Skeletal muscle cell (primary cell): ENCODE measurements at regions not wholly inside any gene's neighbourhood (a gene's known extent, or its start where the extent isn't known, plus 50 kb on each side); places are given as distances from the start of the nearest gene placed in this dataset.
"Not testable (repeated sequence)": the region's sequence is repeated elsewhere in the genome, so short reads cannot be mapped to it uniquely, and the experiment has no call there.

Experiments used
- DNase-seq: peaks from one replicate; pipeline ENCODE4 v3.0.0-alpha.2; 2010; ENCODE audit warnings: low read depth
- H3K4me3 ChIP-seq: 2 replicates; pipeline ENCODE4 v1.5.1; 2011; ENCODE audit warnings: low read depth, mild to moderate bottlenecking, control low read depth, low read length, moderate library complexity

DNA sequence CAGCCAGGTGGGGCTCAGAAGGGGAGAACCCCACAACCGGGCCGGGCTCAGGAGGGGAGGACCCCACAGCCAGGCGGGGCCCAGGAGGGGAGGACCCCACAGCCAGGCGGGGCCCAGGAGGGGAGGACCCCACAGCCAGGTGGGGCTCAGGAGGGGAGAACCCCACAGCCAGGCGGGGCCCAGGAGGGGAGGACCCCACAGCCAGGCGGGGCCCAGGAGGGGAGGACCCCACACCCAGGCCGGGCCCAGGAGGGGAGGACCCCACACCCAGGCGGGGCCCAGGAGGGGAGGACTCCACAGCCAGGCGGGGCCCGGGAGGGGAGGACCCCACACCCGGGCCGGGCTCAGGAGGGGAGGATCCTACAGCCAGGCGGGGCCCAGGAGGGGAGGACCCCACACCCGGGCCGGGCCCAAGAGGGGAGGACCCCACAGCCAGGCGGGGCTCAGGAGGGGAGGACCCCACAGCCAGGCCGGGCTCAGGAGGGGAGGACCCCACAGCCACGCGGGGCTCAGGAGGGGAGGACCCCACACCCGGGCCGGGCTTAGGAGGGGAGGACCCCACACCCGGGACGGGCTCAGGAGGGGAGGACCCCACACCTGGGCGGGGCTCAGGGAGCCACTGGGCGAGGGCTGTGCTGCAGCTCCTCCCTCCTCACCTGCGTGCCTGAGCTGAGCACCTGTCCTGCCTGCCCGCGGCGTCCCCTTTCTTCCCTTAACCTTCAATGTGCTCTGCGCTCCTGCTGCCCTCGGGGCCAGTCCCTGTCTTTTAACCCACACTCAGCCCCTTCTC lies 131.4 kb downstream of the IGLL1 start:
- DNase-seq, H3K4me3 ChIP-seq: not testable (repeated sequence)

DNA sequence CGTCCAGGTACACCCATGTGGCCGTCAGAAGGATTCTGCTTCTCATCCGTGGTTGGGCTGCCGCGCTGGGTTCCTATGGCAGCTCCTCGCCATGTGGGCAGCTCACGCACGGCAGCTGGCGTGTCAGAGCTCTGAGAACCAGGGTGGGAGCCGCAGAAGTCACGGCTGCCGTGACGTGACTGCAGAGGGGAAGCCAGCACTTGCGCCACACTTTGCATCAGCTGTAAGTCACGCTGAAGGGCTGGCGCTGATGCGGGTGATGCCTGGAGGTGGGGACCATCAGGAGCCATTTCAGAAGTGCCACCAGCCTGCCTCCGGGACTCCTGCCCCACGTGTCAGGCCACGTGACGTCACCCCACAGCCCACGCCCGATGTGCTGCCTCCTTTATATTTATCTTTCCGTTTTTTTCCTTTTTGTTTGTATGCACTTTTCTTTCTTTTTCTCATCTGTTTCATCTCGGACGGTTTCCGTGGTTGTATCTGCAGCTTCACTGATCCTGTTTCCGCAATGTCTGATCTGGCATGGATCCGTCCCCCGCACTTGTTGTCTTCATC lies 133.2 kb downstream of the IGLL1 start:
- no peak for DNase-seq
- H3K4me3 ChIP-seq = no peak overlapping the region

DNA sequence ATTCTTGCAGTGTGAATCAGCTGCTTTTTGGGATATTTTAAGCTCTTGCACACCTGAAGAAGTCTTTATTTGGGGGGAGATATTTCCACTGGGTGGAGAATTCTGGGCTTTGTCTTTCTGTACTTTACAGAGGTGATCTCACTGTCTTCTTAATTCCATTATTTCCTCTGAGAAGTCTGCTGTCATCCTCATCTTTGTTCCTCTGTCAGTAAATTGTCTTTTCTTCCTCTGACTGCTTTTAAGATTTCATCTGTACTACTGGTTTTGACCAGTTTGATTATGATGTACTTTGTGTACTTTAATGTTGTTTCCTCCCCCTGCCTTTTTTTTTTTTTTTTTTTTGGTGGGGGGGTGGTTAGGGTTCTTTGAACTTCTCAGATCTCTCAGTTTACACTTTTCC lies 133.9 kb downstream of the IGLL1 start:
- not testable (repeated sequence) for H3K4me3 ChIP-seq, DNase-seq

DNA sequence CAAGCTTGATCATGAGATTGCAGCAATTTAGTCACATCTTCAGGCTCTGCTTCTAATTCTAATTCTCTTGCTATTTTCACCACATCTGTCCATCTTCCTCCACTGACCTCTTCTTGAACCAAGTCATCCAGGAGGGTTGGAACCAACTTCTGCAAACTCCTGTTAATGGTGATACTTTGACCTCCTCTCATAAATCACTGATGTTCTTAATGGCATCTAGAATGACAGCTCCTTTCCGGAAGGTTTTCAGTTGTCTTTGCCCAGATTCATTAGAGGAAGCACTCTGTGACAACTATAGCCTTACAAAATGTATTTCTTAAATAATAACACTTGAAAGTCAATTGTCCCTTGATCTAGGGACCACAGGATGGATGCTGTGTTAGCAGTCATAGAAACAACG lies 136.2 kb downstream of the IGLL1 start:
- not testable (repeated sequence) for DNase-seq, H3K4me3 ChIP-seq

DNA sequence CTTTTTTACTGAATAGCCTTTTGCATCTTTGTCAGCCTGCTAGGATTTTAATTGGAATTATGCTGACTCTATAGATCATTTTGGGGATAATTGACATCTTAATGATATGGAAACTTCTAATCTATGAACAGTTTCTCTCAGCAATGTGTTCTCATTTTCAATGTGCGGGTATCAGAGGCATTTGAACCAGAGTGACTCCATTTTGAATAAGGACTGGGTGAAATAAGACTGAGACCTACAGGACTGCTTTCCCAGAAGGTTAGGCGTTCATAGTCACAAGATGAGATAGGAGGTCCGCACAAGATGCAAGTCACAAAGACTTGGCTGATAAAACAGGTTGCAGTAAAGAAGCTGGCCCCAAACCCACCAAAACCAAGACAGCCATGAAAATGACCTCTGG lies 140.5 kb downstream of the IGLL1 start:
- not testable (repeated sequence) for H3K4me3 ChIP-seq, DNase-seq

DNA sequence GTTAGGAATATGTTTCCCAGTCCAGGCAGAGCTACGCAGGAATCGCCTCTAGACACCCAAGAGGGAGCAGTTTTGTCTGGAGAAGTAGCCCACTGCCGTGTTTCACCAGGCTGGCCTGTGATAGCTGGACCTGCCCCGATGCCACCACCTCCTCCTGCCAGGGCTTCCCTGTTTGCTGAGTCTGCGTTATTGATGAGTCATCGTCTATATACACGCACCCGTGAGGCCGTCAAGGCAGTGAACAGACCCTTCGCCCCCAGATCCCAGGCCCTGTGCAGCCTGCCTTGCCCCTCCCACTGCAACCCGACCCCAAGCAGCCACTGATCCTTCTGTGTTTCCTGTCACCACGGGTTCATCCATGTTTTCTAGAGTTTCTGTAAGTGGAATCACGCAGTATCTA lies 141.9 kb downstream of the IGLL1 start:
- no peak for DNase-seq
- no peak overlapping the region for H3K4me3 ChIP-seq

DNA sequence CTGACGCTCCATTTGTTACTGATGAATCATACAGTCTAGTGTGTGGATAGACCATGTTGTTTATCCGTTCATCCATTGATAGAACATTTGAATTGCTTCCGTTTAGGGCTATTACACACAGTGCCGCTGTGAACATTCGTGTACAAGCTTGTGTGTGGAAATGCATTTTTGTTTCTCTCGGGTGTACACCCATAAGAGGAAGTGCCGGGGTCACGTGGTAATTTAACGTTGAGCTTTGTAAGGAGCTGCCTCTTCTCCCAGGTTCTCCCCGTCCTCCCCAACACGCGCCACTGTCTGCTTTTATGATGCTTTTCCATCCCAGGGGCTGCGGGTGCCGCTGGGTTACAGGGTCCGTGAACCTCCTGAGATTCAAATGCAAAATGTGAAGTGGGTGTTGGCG lies 142.3 kb downstream of the IGLL1 start:
- no peak for DNase-seq
- no peak overlapping the region for H3K4me3 ChIP-seq

DNA sequence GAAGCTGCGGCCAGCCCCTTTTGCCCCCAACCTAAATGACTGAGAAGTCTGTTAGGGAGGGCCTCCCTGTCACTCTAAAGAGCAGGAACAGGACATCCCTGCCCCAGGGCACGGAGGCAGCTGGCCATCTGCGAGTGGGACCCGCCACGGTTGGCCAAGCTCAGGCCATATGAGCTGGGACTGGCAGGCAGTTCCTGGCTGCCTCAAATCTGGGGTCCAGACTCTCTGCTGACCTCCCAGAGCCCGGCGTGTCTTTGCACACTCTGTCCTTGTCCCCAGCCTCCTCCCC lies 143.0 kb downstream of the IGLL1 start:
- DNase-seq = not testable (repeated sequence)

DNA sequence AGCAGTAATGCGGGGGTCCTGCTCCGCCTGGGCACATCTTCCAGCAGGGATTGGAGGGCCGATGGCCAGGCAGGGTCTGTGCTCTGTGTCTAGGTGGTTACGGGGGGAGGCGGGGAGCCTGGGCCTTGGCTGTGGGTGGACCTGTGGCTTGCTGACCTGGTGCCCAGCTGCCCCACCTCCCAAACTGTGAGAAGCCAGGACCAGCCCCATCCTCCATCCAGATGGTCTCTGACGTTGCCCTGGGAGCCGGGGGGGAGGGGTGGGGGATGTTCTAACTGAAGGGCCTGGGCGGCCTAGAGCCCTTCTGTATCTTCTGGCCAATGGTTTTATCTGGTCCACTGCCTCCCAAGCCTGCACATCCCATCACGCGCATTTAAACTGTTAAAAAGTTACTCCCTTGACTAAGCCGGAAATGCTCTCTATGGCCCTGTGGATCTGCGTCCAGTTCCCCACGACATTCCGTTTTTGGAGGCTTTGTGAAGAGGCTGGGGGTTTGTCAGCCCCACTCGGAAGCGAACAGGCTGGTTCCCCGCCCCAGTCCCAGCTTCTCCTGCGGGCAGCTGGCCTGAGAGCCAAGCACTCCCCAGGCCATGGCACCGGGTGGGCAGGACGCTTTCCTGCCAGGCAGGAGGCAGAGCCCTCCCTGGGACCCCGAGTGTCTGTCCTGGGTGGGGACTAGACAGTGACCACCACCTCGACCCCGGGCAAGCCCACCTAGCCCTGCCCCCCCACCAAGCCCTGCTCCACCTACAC lies 143.6 kb downstream of the IGLL1 start:
- not testable (repeated sequence) for H3K4me3 ChIP-seq, DNase-seq

More for the DNA sequence above, 143.0 kb downstream of the IGLL1 start:
- not testable (repeated sequence) for H3K4me3 ChIP-seq

DNA sequence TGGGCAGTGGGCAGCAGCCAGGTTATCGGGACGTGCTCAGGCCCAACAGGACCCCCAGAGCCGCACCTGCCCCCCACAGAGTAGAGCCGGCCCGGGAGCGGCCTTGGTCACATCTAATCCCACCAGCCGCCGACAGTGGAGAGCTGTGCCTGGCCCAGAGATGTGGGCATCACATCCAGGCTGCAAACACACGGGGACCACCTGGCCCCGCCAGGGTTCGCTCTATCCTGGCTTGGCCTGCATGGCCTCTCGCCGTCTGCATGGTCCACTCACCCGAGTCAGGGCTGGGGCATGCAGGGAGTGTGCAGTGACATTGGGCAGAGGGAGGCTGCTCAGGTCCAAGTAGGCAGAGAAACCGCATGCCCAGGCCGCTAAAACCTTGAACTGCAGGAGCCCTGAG lies 144.9 kb downstream of the IGLL1 start:
- not testable (repeated sequence) for DNase-seq, H3K4me3 ChIP-seq

DNA sequence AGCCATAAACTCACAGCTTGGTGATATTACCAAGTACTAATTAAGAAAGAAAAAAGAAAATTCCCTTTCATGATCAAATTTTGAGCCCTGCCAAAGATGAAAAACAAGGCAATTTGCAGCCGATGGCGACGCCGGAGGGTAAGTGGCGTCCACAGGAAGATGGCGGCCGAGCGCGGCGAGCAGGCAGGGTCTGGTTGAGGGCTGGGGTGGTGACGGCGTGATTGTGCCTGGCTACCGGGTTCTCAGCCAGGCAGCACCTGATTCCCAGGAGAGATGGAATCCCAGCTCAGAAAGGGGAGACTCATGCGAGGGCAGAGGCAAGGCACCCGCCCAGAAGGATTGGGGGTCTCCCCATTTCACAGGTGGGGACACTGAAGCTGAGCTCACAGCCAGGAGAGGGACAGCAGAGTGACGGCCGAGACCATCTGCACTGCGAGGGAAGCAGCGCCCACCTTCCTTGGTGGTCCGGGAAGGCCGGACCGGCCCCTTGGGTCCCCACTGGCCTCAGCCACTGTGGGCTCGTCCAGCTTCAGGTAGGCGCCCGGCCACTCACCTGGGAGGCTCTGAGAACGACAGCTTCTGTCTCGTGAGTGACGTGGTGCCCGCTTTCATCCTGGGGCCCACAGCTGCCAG lies 145.8 kb downstream of the IGLL1 start:
- not testable (repeated sequence) for DNase-seq, H3K4me3 ChIP-seq

DNA sequence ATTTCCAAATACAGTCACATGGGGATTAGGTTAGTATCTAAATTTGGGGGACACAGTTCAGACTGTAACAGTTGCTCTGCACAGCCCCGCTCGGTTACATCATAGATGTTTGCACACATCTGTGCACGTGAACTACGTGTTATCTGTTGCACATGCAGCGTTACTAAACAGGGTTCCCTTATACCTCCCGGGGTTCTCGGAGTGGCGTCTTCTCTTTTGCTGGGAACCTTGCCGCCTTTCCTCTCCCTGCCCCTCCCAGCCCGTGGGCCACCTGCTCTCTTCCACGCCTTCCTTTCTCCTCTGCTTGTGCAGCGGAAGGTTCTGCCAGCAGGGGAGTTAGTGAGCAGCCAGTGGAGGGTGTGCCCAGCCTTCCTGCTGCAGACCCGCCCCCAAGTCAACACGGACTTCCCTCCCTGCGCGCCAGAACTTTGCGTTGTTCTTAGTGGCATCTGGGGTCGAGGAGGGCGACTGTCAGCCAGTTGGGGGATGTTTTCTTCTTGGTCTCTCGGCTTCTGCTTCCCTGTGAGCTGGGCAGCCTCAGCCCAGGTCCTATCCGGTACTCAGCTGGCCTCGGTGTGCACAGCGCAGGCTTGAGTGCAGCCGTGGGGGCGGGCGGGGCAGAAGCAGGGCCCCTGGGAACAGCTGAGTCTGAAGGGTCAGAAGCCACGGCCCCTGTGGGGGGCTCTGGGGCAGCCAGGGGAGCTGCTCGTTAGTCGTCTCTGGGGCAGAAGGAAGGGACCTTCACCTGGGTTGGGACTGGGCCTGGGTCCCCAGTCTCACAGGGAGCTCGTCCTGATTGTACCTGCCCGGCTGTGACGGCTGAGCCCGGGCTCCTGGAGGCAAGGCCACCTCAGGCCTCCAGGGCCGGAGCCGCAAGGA lies 146.7 kb downstream of the IGLL1 start:
- not testable (repeated sequence) for H3K4me3 ChIP-seq, DNase-seq

DNA sequence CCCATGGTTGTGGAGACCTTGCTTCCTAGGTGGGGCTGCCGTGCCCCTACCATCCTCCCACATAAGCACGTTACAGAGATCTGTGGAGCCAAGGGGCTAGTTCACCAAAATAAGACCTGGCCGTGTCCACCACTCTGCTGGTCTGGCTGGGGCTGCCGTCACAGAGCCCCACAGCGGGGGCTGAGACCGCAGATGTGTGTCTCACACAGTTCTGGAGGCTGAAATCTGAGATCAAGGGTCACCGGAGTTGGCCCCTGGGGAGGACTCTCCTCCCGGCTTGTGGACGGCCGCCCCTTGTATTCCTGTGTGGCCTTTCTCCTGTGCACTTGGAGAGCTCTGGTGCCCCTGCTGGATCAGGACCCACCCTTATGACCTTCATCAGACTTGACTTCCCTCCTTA lies 147.4 kb downstream of the IGLL1 start:
- not testable (repeated sequence) for DNase-seq, H3K4me3 ChIP-seq

DNA sequence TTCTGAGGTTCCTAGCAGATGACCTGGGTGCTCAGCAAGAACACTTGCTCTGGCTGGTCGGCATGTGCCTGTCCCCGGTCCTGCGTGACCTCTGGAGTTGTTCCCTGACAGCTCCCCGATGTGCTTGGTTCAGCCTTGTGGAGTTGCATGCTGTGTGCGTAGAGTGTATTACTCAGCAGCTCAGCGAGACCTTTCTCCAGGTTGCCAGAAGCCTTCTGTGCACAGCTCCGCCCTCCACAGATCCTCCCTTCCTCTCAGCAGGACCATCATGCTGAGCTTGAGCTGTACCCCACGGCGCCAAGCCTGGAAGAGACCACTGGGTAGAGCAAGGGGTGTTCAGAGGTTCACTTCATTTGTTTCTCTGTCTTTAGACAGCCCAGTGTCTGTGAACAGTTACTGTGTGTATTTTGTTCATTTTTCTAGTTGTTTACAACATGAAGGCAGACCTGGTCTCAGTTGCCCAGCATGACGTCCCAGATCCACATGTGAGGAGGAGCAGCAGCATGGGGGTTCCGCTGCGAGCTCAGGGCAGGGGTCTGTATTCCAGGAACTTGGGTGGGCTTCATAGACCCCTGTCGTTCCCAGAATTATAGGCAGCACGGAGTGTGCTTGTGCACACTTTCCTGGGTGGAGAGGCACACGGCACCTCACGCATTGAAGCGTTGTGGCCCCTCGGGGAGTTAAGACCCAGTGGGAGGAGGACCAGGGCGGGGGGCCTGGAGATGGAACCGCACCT lies 148.6 kb downstream of the IGLL1 start:
- DNase-seq = no peak
- H3K4me3 ChIP-seq = no peak overlapping the region

DNA sequence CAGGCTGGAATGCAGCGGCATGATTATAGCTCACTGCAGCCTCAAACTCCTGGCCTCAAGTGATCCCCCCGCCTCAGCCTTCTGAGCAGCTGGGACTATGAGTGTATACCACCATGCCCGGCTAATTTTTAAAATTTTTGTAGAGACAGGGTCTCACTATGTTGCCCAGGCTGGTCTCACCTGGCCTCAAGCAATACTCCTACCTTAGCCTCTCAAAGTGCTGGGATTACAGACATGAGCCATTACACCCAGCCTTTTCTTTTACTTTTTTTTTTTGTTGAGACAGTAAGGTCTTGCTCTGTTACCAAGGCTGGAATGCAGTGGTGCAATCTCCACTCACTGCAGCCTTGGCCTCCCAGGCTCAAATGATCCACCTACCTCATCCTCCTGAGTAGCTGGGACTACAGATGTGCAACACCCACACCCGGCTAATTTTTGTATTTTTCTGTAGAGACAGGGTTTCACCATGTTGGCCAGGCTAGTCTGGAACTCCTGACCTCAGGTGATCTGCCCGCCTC lies 155.5 kb downstream of the IGLL1 start:
- H3K4me3 ChIP-seq, DNase-seq: not testable (repeated sequence)

DNA sequence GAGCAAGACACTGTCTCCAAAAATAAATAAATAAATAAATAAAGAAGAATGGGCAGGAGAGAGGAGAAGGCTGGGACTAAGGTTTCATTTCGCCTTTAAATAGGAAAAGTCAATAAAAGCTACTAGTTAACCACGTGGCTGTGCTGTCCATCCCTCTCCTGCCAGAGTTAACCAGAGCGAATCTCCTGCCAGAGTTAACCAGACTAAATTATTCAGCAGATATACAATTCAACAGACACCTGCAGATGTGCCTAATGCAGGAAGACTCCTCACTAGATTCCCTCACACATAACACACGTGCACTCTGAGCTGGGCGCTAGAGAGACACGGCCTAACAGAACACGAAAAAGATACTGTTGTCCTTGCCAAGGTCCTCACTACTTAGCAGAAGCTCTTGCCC lies 156.1 kb downstream of the IGLL1 start:
- no peak overlapping the region for H3K4me3 ChIP-seq
- no peak for DNase-seq

DNA sequence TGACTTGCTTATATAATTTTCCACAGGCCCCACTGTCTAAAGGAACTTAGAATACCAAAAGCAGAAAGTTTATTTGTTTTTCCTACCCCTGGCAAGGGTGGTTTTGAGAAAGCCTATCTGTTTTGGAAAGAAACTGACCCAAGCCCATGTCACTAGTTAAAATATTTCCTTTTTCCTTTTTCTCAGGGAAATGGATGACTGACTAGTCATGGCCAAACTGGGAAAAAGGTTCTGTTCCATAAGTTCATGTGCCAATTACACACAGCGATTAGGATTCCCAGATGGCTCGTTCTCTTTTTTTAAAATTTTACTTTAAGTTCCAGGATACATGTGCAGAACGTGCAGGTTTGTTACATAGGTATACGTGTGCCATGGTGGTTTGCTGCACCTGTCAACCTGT lies 157.8 kb downstream of the IGLL1 start:
- not testable (repeated sequence) for H3K4me3 ChIP-seq, DNase-seq

DNA sequence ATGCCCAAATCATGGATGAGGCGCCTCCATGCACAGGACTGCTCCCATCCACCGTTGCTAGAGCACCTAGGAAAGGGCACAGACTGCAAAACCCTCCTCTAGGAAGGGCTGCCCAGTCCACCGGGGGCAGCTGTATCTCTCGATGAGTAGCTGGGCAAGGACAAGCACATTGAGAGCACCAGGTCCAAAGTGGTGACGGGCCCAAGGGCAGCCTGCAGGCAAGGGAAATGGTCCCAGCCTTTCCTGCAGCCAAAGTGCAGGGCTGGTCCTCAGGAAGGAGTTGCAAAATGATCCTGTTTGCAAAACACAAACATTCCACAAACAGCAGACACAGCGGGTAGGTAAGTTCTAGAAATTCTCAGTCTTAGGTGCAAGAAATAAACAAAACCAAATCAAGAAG lies 158.8 kb downstream of the IGLL1 start:
- DNase-seq, H3K4me3 ChIP-seq: not testable (repeated sequence)
